KMS-11 (cell line): ENCODE measurements at regions not wholly inside any gene's neighbourhood (a gene's known extent, or its start where the extent isn't known, plus 50 kb on each side); places are given as distances from the start of the nearest gene placed in this dataset.

Experiments used
- H2AFZ ChIP-seq: fragments of 200-600 bp; sonication (generic); 2 replicates; pipeline ENCODE4 v1.6.1; 2016; ENCODE audit warnings: antibody characterized with exemption, mixed run types, low read depth
- H3K27ac ChIP-seq: fragments of 200-600 bp; sonication (generic); 2 replicates; pipeline ENCODE4 v1.6.1; 2016; ENCODE audit warnings: mild to moderate bottlenecking, mixed run types
- H3K27me3 ChIP-seq: fragments of 200-600 bp; sonication (generic); 2 replicates; pipeline ENCODE4 v1.6.1; 2017; ENCODE audit warnings: mild to moderate bottlenecking, low read depth, mixed run types, moderate library complexity; ENCODE audit not compliant: insufficient read depth
- H3K36me3 ChIP-seq: fragments of 200-600 bp; sonication (generic); 2 replicates; pipeline ENCODE4 v1.6.1; 2017; ENCODE audit warnings: mild to moderate bottlenecking, mixed run types; ENCODE audit not compliant: insufficient read depth
- H3K4me1 ChIP-seq: fragments of 200-600 bp; sonication (generic); 2 replicates; pipeline ENCODE4 v1.6.1; 2016; ENCODE audit warnings: mild to moderate bottlenecking, low read depth, mixed run types; ENCODE audit not compliant: poor library complexity, severe bottlenecking
- H3K4me2 ChIP-seq: fragments of 200-600 bp; sonication (generic); 2 replicates; pipeline ENCODE4 v1.7.0; 2016; ENCODE audit warnings: mild to moderate bottlenecking, mixed run types
- H3K4me3 ChIP-seq: fragments of 200-600 bp; sonication (generic); IDR thresholded peaks from 2 replicates; pipeline ENCODE4 v1.6.1; 2017; ENCODE audit warnings: low read depth, low read length, mixed read lengths; ENCODE audit not compliant: insufficient read depth
- H3K79me2 ChIP-seq: fragments of 200-600 bp; sonication (generic); 2 replicates; pipeline ENCODE4 v1.6.1; 2016; ENCODE audit warnings: low read depth, mixed run types; ENCODE audit not compliant: insufficient read depth
- H3K9ac ChIP-seq: fragments of 200-600 bp; sonication (generic); 2 replicates; pipeline ENCODE4 v1.6.1; 2016; ENCODE audit warnings: mild to moderate bottlenecking, mixed run types
- H4K20me1 ChIP-seq: fragments of 200-600 bp; sonication (generic); 2 replicates; pipeline ENCODE4 v1.6.1; 2016; ENCODE audit warnings: mild to moderate bottlenecking, mixed run types; ENCODE audit not compliant: insufficient read depth
- CTCF ChIP-seq: fragments of 200-600 bp; sonication (generic); conservative IDR thresholded peaks from 2 replicates; pipeline ENCODE4 v1.6.1; 2017; ENCODE audit warnings: low read depth, mild to moderate bottlenecking, antibody characterized with exemption, low read length, moderate library complexity, mixed read lengths

DNA sequence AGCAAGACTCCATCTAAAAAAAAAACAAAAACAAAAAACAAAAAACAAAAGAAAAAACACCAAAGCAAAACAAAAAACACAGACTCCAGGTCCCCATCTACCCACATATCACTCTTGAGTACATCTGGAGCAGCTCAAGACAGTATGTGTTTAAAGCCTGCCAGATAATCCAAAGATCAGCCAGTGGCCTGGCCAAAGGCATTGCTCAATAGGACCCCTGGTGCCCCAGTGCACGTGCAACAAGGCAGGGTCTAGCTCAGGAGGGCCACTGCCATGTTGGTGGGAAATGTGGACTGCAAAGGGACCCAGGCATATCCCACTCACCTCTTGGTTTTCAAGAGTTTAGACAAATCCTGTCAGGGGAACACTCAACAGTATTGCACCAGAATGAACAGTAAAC, 279.5 kb downstream of the RPLP1 start:
- no peak for TF ChIP-seq CTCF
- no peaks in the 10 kb centered on the region for H4K20me1 ChIP-seq
- no peaks in the 10 kb centered on the region for H3K79me2 ChIP-seq
- no peak overlapping the region for H3K4me2 ChIP-seq
- H3K27ac ChIP-seq: no peak overlapping the region
- no peak overlapping the region for H2AFZ ChIP-seq
- no peak overlapping the region for H3K9ac ChIP-seq
- H3K4me3 ChIP-seq: no peak overlapping the region
- peaks cover 11% of the 10 kb centered on the region for H3K4me1 ChIP-seq
- H3K36me3 ChIP-seq: no peaks in the 10 kb centered on the region
- H3K27me3 ChIP-seq: no peaks in the 10 kb centered on the region

DNA sequence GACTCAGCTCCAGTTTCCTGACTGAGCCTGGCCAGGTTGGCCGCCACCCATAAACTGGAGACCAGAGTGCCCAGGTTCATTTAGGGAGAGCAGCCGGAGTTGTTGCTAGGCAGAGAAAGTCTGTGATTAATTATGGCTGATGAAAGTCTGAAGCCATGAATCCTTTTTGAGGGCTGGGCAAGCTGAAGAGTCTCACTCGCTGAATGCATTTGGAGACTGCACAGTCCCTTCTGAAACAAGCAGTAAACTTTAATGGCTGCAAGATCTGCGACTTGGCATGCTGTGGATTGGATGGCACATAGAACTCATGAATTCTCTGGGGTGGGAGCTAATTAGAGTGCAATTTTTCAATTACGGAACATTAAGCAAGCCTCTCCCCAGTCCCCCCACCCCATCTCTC, 282.1 kb downstream of the RPLP1 start:
- H3K9ac ChIP-seq: no peak overlapping the region
- H3K36me3 ChIP-seq: no peaks in the 10 kb centered on the region
- no peaks in the 10 kb centered on the region for H3K27me3 ChIP-seq
- no peaks in the 10 kb centered on the region for H3K4me1 ChIP-seq
- no peaks in the 10 kb centered on the region for H4K20me1 ChIP-seq
- no peak overlapping the region for H2AFZ ChIP-seq
- no peak for TF ChIP-seq CTCF
- no peak overlapping the region for H3K4me2 ChIP-seq
- no peaks in the 10 kb centered on the region for H3K79me2 ChIP-seq
- H3K4me3 ChIP-seq: no peak overlapping the region
- no peak overlapping the region for H3K27ac ChIP-seq

DNA sequence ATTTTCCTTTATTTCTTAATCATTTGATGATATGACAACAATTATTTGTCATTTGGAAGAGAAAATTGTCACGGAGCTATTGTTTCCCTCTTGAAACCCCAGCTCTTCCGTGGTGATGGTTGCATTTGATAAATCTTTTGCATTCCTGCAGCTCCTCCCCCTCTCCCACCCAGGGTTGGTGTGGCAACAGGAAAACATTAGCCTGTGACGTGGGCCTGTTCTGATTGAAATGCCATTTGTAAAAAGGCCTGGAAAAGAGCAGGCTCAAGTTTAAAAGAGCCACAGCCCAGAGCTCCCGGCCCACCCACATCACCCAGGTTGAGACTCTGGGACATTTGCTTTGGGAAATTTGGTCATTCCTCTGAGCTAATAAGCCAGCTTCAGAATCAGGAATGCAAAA, 282.5 kb downstream of the RPLP1 start:
- Histone ChIP-seq H3K4me3 (no peak overlapping the region), H3K9ac (no peak overlapping the region), H3K79me2 (no peaks in the 10 kb centered on the region), H3K27ac (no peak overlapping the region), H3K4me1 (no peaks in the 10 kb centered on the region), H3K4me2 (no peak overlapping the region), H4K20me1 (no peaks in the 10 kb centered on the region), H3K27me3 (no peaks in the 10 kb centered on the region), H3K36me3 (no peaks in the 10 kb centered on the region), H2AFZ (no peak overlapping the region)
- no peak for TF ChIP-seq CTCF

DNA sequence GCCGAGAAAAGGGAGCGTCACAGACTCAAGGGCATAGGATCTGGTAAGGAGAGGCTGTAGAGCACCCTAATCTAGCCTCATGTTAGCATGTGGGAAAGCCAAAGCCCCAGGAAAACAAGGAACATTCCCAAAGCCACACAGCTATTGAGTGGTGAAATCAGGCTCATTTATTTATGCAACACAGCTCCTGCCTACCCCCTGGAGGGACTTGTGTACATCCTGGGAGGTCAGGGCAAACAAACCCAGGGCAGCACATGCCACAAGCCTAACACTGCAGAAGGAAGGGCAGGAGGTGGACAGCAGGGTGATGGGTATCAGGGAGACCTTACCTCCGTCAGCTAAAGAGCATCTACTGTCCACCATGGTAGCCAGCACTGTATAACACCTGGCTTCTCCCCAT, 283.5 kb downstream of the RPLP1 start:
- Histone ChIP-seq H3K4me3 (no peak overlapping the region), H3K27ac (no peak overlapping the region), H3K79me2 (no peaks in the 10 kb centered on the region), H3K4me1 (no peaks in the 10 kb centered on the region), H3K36me3 (no peaks in the 10 kb centered on the region), H4K20me1 (no peaks in the 10 kb centered on the region), H3K27me3 (no peaks in the 10 kb centered on the region), H3K4me2 (no peak overlapping the region), H2AFZ (no peak overlapping the region), H3K9ac (no peak overlapping the region)
- TF ChIP-seq CTCF: no peak

GRCh38 chr15:69737916-69738315, 285.3 kb downstream of the RPLP1 start:
- no peak for TF ChIP-seq CTCF
- Histone ChIP-seq H3K4me1 (no peaks in the 10 kb centered on the region), H3K27me3 (no peaks in the 10 kb centered on the region)

More at GRCh38 chr15:69737916-69738315, 285.3 kb downstream of the RPLP1 start:
- H3K9ac ChIP-seq: no peak overlapping the region
- H3K4me2 ChIP-seq: no peak overlapping the region
- no peaks in the 10 kb centered on the region for H4K20me1 ChIP-seq
- no peak overlapping the region for H3K4me3 ChIP-seq
- no peak overlapping the region for H2AFZ ChIP-seq
- no peaks in the 10 kb centered on the region for H3K79me2 ChIP-seq
- H3K27ac ChIP-seq: no peak overlapping the region
- H3K36me3 ChIP-seq: no peaks in the 10 kb centered on the region
